Embryonic facial prominence (tissue), 1 donor: ENCODE measurements at regions not wholly inside any gene's neighbourhood (a gene's known extent, or its start where the extent isn't known, plus 50 kb on each side); places are given as distances from the start of the nearest gene placed in this dataset.
"Not testable (repeated sequence)": the region's sequence is repeated elsewhere in the genome, so short reads cannot be mapped to it uniquely, and the experiment has no call there.

Experiments used
- DNase-seq: peaks from one replicate; pipeline ENCODE4 v3.0.0-alpha.2; 2016; ENCODE audit errors: extremely low spot score

GRCh38 chr6:125354649-125355048 lies 52.9 kb upstream of the HDDC2 start:
- DNase-seq, result no peak

DNA sequence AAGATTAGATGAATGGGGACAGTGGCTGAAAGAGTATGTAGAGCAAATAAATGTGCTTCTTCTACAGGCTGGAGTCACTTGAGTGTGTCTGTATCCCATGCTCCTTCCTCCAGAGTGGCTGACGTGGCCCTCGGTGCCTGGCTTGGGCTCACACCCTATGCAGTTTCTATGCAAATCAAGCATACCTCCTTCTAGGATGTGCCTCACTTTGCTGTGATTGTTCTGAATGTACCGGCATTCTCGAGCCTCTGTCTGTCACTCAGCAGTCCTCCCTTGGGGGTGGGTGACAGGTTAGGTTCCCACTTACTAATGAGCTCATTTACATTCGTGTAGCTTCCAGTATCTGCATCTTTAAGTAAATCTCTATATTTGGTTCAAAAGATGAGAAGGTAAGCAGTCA lies 55.1 kb upstream of the HDDC2 start:
- DNase-seq, result no peak

DNA sequence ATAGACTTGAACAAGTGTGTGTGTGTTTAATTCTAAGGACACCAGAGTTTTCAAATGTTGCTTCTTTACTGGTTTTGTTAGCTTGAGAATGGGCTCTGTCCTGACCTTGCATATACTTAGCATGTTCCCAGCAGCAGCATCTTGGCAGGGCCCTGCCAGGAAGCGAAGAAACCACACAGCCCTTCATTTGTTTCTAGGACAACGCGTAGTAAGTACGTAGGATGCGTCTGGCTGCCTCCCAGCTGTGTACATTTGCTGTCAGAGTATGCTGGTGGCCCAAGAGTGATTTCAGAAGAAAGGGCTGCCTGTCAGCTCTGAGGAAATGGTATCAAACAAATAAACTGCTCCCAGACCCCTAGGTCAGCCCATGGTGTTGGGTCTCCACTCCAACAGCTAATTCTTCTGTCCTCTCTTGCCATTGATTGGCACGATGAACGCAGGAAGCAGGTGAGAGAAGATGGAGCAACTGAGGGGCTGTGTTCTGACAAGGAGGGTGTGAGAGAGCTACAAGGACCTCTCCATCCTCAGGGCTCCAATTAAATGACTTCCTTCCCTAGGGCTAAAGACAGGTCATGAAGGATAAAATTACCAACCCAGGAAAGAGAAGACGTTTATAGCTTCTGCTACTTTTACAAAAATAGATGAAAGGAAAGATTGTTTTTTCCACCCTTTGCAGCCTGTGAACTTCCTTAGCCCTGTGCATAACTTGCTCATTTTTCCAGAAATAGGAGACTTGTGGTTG lies 55.9 kb upstream of the HDDC2 start:
- no peak for DNase-seq

GRCh38 chr6:125358898-125359297 lies 57.1 kb upstream of the HDDC2 start:
- DNase-seq, result no peak

DNA sequence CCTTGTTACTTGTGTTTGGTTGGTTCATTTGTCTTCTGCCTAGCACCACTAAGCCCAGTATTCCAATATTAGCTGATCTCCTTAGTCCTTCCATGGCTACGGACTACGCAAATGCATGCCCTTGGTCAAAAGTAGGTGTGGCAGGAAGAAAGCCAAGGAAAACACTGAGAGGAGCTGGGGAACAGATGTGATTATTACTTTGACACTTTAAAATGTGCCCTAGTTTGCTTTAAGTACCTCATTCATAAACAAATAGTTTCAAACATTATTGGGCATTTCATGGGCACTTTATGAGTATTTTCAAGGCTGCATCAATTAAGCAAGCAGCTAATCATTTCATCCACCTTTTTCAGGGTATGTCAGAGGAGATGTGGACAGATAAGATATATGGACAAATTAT lies 60.1 kb upstream of the HDDC2 start:
- DNase-seq, result no peak

- peak; percentile 20 for DNase-seq
Measured at GRCh38 chr6:125363039-125363823, 61.5 kb upstream of the HDDC2 start.

- DNase-seq, result no peak
Measured at GRCh38 chr6:125363824-125364165, 62.0 kb upstream of the HDDC2 start.

DNA sequence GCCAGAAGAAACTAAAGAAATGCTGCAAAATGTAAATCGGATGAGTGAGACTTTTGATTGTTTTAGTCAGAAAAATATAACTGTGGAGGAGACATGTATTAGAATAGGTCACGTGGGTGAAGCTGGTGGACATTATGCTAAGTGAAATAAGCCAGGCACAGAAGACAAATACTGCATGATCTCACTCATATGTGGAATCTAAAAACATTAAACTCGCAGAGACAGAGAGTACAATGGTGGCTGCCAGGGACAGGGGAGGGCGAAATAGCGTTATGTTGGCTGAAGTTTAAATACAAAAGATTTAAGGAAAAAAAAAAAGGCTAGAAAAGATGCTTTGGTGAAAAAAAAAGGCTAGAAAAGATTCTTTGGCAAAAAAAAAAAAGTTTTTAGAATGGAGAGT lies 63.5 kb upstream of the HDDC2 start:
- DNase-seq, result no peak

- no peak for DNase-seq
Measured at GRCh38 chr6:125367036-125367782, 65.4 kb upstream of the HDDC2 start.

GRCh38 chr6:125370343-125370742 lies 68.6 kb upstream of the HDDC2 start:
- DNase-seq, result no peak

- DNase-seq, result no peak
Measured at GRCh38 chr6:125375013-125375412, 73.2 kb upstream of the HDDC2 start.

DNA sequence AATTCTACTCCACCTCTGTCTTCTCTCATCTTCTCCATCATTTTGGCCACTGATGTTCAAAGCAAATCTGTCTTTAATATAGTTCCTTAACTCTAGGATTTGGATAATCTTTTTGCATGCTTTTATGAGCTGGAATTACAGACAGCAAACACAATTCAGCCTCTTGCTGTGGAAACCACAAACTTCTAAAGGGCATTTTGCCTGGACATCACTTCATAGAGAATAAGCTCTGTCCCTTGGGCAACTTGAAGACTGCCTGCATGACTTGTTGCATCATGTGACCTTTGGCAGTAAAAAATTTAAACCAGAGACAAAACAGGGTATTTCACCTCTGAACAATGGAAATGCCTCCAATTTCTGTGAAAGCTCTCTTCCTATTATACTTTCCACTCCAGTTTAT lies 74.1 kb upstream of the HDDC2 start:
- DNase-seq, result no peak

DNA sequence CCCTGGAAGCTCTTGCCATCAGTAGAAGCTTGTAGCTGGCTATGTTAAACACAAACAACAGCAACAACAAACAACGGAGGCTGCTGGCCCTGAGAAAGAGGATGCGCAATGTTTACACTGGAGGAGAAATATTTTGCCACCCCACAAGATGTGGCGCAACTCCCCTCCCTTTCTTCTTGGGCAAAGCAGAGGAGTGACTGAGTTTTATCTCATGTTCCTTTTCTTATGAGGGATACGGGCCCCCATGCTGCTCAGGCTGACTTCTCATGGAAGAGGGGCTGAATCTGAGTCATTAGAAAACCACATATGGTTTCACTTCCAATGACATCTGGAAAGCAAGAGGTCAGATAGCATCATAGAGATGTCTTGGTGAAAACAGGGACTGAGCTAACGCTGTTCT lies 75.9 kb upstream of the HDDC2 start:
- DNase-seq, result no peak

GRCh38 chr6:125379174-125379573 lies 77.4 kb upstream of the HDDC2 start:
- DNase-seq, result no peak

DNA sequence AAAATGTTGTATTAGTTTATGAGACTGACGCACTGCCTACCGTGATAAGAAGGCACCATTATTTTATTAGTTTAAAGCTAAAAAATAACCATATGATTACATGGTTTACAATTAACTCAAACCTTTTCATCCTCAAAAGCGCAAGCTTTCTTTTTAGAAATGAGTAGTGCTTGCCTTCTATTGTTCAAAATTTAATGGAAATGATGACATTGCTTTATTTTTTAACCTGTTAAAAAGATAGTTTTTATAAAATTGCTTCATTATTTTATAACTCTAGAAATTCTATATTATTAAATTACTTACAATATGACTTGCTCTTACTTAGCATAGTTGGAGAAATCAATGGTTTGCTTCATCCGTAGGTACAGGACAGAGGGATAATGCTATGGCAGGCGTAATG lies 78.7 kb upstream of the HDDC2 start:
- no peak for DNase-seq

GRCh38 chr6:125386337-125386736 lies 84.6 kb upstream of the HDDC2 start:
- DNase-seq, result not testable (repeated sequence)

GRCh38 chr6:125392682-125393081 lies 90.9 kb upstream of the HDDC2 start:
- no peak for DNase-seq

DNA sequence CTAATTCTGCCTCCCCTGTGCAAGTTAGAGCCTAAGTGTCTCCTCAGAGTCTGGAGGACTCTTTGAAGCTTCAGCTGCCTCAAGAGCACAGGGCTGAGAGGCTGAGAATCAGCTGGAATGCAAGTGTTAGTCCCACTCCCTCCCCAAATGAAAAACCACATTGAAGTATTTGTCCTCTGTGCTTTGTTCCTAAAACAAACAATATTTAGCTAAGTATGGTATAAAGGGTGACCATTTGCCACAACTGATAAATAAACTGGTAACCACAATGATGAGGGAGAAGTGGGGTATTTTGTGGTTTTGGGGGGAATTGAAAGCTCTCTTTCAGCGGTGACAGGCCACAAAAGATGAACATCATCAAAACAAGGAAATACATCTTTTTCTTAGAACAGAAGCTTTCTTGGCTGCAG lies 91.7 kb upstream of the HDDC2 start:
- no peak for DNase-seq

GRCh38 chr6:125406741-125407140 lies 105.0 kb upstream of the HDDC2 start:
- no peak for DNase-seq

GRCh38 chr6:125414507-125414906 lies 112.7 kb upstream of the HDDC2 start:
- DNase-seq, result no peak

DNA sequence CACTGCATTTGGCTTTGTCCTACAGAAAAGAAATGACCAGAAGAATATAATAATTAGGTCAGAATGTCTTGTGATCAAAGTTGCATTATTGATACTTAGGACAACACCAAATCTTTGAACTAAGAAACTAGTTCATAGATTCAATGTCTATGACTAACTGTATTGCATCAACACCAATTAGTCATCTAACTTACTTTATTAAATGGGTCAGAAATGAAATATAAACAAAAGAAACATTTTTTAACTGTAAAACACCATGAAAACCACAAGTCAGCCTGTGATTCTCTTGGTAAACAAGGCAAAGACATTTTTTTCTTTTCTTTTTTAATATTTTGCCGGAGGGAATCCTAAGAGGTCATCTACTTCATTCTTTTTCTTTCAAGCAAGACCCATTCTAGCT lies 114.1 kb upstream of the HDDC2 start:
- no peak for DNase-seq

DNA sequence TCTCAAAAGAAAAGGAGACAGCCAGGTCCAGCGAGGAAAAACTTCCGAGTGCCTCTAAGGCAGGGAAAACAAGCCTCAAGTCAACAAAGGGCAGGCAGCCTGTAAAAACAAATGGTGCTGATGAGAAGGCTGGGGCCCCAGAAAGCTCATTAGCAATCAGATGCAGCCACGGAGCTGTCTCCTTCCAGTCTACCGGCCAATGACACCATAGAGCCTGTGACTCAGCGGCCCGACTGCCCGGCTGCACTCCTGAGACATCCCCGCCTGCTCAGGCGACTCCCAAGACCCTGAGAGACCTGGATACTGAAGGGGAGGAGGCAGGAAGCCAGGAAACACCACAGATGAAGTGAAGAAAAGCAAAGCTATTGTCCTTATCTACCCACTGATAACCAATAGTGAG lies 120.1 kb upstream of the HDDC2 start:
- DNase-seq, result no peak

- DNase-seq, result no peak
Measured at GRCh38 chr6:125423047-125423446, 121.3 kb upstream of the HDDC2 start.
